H1 (cell line): ENCODE measurements at regions not wholly inside any gene's neighbourhood (a gene's known extent, or its start where the extent isn't known, plus 50 kb on each side); places are given as distances from the start of the nearest gene placed in this dataset.

ENCODE experiments used
- CTCF ChIA-PET: fragments of 300-600 bp; sonication (Branson Sonifier 250); formaldehyde crosslinking; loops from one replicate; lab custom pipeline; 2021; ENCODE audit not compliant: partially characterized antibody; lab: Charles Lee
- POLR2A ChIA-PET: fragments of 300-600 bp; sonication (Branson Sonifier 250); formaldehyde crosslinking; loops from one replicate; lab custom pipeline; 2021; ENCODE audit warnings: inconsistent platforms; ENCODE audit not compliant: partially characterized antibody; lab: Charles Lee
- DNase-seq, 2 experiments: peaks; one replicate each; pipeline versions ENCODE4 v3.0.0 to v3.0.0-alpha.2; 2010 to 2022; ENCODE audit warnings: low spot score in 2 of 2, low read depth in 1 of 2, mixed read lengths in 1 of 2
- FAIRE-seq: peaks from 2 replicates; lab custom pipeline; 2011; peaks lifted over from hg19 to GRCh38; lab: Jason Lieb, UNC
- H2AFZ ChIP-seq: 2 replicates; pipeline ENCODE4 v1.8.1; 2012; ENCODE audit warnings: low read length, inconsistent platforms
- H2AK5ac ChIP-seq: 2 replicates; pipeline ENCODE4 v1.6.1; 2013; ENCODE audit warnings: low read depth, low read length
- H2BK120ac ChIP-seq: replicated peaks from 2 replicates; pipeline ENCODE3; 2013; ENCODE audit warnings: low read depth, low read length, inconsistent platforms
- H2BK12ac ChIP-seq: 2 replicates; pipeline ENCODE4 v1.6.1; 2013; ENCODE audit warnings: low read depth, low read length
- H2BK15ac ChIP-seq: 2 replicates; pipeline ENCODE4 v1.6.1; 2013; ENCODE audit warnings: low read length
- H2BK20ac ChIP-seq: 2 replicates; pipeline ENCODE4 v1.6.1; 2013; ENCODE audit warnings: low read length
- H2BK5ac ChIP-seq: 2 replicates; pipeline ENCODE4 v1.6.1; 2013; ENCODE audit warnings: low read depth, low read length
- H3K14ac ChIP-seq: 2 replicates; pipeline ENCODE4 v1.6.1; 2013; ENCODE audit warnings: inconsistent platforms; ENCODE audit not compliant: insufficient read length
- H3K18ac ChIP-seq: 2 replicates; pipeline ENCODE4 v1.6.1; 2013; ENCODE audit warnings: low read length; ENCODE audit errors: extremely low read depth
- H3K23ac ChIP-seq: 2 replicates; pipeline ENCODE4 v1.6.1; 2013; ENCODE audit warnings: inconsistent platforms; ENCODE audit not compliant: insufficient read length
- H3K23me2 ChIP-seq: 2 replicates; pipeline ENCODE4 v1.6.1; 2013; ENCODE audit warnings: low read depth, low read length
- H3K27ac ChIP-seq: 2 replicates; pipeline ENCODE4 v1.6.1; 2011; ENCODE audit warnings: low read depth, low read length, inconsistent platforms
- H3K27me3 ChIP-seq, 4 experiments: replicated peaks in 1 of 4; 1 replicate in 1 of 4; 2 replicates in 3 of 4; pipeline versions ENCODE4 v1.6.1 to v1.8.1; 2011 to 2013; ENCODE audit warnings: low read length in 3 of 4, mild to moderate bottlenecking in 3 of 4, inconsistent platforms in 2 of 4, mixed read lengths in 2 of 4, moderate library complexity in 1 of 4; ENCODE audit not compliant: control insufficient read depth in 3 of 4, insufficient read depth in 3 of 4; ENCODE audit errors: extremely low read depth in 1 of 4
- H3K36me3 ChIP-seq, 4 experiments: 2 replicates each; pipeline versions ENCODE4 v1.6.1 to v1.8.1; 2011 to 2013; ENCODE audit warnings: mild to moderate bottlenecking in 4 of 4, low read length in 3 of 4, moderate library complexity in 2 of 4, control low read depth in 1 of 4, inconsistent platforms in 1 of 4; ENCODE audit not compliant: insufficient read depth in 4 of 4, control insufficient read depth in 2 of 4
- H3K4ac ChIP-seq: replicated peaks from 2 replicates; pipeline ENCODE3; 2013; ENCODE audit warnings: low read length, low read depth, mixed read lengths, inconsistent platforms; ENCODE audit not compliant: insufficient read length
- H3K4me1 ChIP-seq, 4 experiments: replicated peaks in 1 of 4; 1 replicate in 1 of 4; 2 replicates in 3 of 4; pipeline versions ENCODE4 v1.6.1 to v1.8.1; 2011 to 2013; ENCODE audit warnings: low read length in 3 of 4, inconsistent platforms in 2 of 4, mixed read lengths in 1 of 4; ENCODE audit not compliant: insufficient read depth in 4 of 4, control insufficient read depth in 3 of 4
- H3K4me2 ChIP-seq, 2 experiments: 2 replicates each; pipeline versions ENCODE4 v1.6.1 to v1.8.1; 2011 to 2013; ENCODE audit warnings: low read depth in 2 of 2, low read length in 2 of 2, control low read depth in 1 of 2, inconsistent platforms in 1 of 2, mild to moderate bottlenecking in 1 of 2; ENCODE audit not compliant: insufficient read depth in 1 of 2
- H3K4me3 ChIP-seq, 4 experiments: fragments of 200-600, 300-600 bp in 1 of 4; sonication (generic), shearing (Covaris generic), sonication (Bioruptor Twin) in 1 of 4; 2 replicates each; pipeline versions ENCODE4 v1.5.1 to v1.8.1; 2011 to 2016; ENCODE audit warnings: low read length in 4 of 4, low read depth in 3 of 4, control low read depth in 2 of 4, inconsistent platforms in 2 of 4, mild to moderate bottlenecking in 2 of 4, mixed read lengths in 1 of 4, moderate library complexity in 1 of 4; ENCODE audit not compliant: insufficient read depth in 2 of 4; ENCODE audit errors: extremely low read depth in 1 of 4
- H3K56ac ChIP-seq: replicated peaks from 2 replicates; pipeline ENCODE3; 2013; ENCODE audit warnings: low read depth, mild to moderate bottlenecking, mixed read lengths, low read length, inconsistent platforms; ENCODE audit not compliant: insufficient read length
- H3K79me1 ChIP-seq: 2 replicates; pipeline ENCODE4 v1.6.1; 2013; ENCODE audit warnings: low read depth, low read length, control low read depth
- H3K79me2 ChIP-seq, 2 experiments: 2 replicates each; pipeline versions ENCODE4 v1.6.1 to v1.8.1; 2012 to 2013; ENCODE audit warnings: low read length in 2 of 2, mild to moderate bottlenecking in 2 of 2, inconsistent platforms in 1 of 2; ENCODE audit not compliant: insufficient read depth in 2 of 2, control insufficient read depth in 1 of 2
- H3K9ac ChIP-seq, 4 experiments: replicated peaks in 1 of 4; 1 replicate in 1 of 4; 2 replicates in 3 of 4; pipeline versions ENCODE4 v1.6.1 to v1.8.1; 2011 to 2013; ENCODE audit warnings: low read depth in 3 of 4, low read length in 3 of 4, control low read depth in 2 of 4, mild to moderate bottlenecking in 2 of 4, moderate library complexity in 2 of 4, inconsistent platforms in 1 of 4; ENCODE audit errors: extremely low read depth in 1 of 4
- H3K9me3 ChIP-seq, 2 experiments: 2 replicates each; pipeline versions ENCODE4 v1.6.1 to v1.8.1; 2012 to 2013; ENCODE audit warnings: mild to moderate bottlenecking in 2 of 2, moderate library complexity in 2 of 2, control low read depth in 1 of 2, inconsistent platforms in 1 of 2, low read depth in 1 of 2, low read length in 1 of 2, mixed read lengths in 1 of 2; ENCODE audit not compliant: insufficient read depth in 2 of 2
- H4K20me1 ChIP-seq, 2 experiments: replicated peaks in 1 of 2; 2 replicates each; pipeline versions ENCODE3 to v1.8.1; 2011 to 2013; ENCODE audit warnings: inconsistent platforms in 2 of 2, low read length in 2 of 2, mild to moderate bottlenecking in 1 of 2; ENCODE audit not compliant: insufficient read depth in 2 of 2, control insufficient read depth in 1 of 2
- H4K5ac ChIP-seq: 2 replicates; pipeline ENCODE4 v1.6.1; 2013; ENCODE audit warnings: low read length, low read depth, mixed read lengths, inconsistent platforms; ENCODE audit not compliant: insufficient read length
- H4K8ac ChIP-seq: 2 replicates; pipeline ENCODE4 v1.8.0; 2013; ENCODE audit warnings: mild to moderate bottlenecking, moderate library complexity, low read length, inconsistent platforms; ENCODE audit not compliant: insufficient read depth; ENCODE audit errors: extremely low read depth
- H4K91ac ChIP-seq: replicated peaks from 2 replicates; pipeline ENCODE3; 2013; ENCODE audit warnings: low read length, mixed read lengths, inconsistent platforms; ENCODE audit not compliant: insufficient read length
- ASH2L ChIP-seq: fragments of 200-600, 300-600 bp; sonication (generic); IDR thresholded peaks from one replicate; pipeline ENCODE4 v1.7.1; 2017; ENCODE audit warnings: low read length
- CEBPB ChIP-seq: IDR thresholded peaks from 2 replicates; pipeline ENCODE4 v1.6.1; 2012; ENCODE audit warnings: low read depth, low read length
- CHD1 ChIP-seq: IDR thresholded peaks from 2 replicates; pipeline ENCODE4 v1.6.1; 2012; ENCODE audit warnings: low read depth, low read length, improper control_type of control experiment
- CTBP2 ChIP-seq: IDR thresholded peaks from 2 replicates; pipeline ENCODE4 v1.7.0; 2011; ENCODE audit warnings: borderline replicate concordance, mild to moderate bottlenecking, moderate library complexity, mixed read lengths, low read length; ENCODE audit not compliant: insufficient read depth, insufficient read length
- EGR1 ChIP-seq: IDR thresholded peaks from 2 replicates; pipeline ENCODE4 v1.6.1; 2011; ENCODE audit warnings: low read depth, low read length, borderline replicate concordance
- FOSL1 ChIP-seq: IDR thresholded peaks from 2 replicates; pipeline ENCODE4 v1.6.1; 2011; ENCODE audit warnings: mild to moderate bottlenecking, low read depth, low read length, moderate library complexity; ENCODE audit not compliant: insufficient read depth
- KDM5A ChIP-seq: fragments of 200-600 bp; IDR thresholded peaks from 2 replicates; pipeline ENCODE4 v1.7.1; 2012; ENCODE audit warnings: mild to moderate bottlenecking, low read length, inconsistent platforms, mixed read lengths
- PHF8 ChIP-seq: fragments of 200-600 bp; sonication (generic); conservative IDR thresholded peaks from 2 replicates; pipeline ENCODE4 v1.7.1; 2012; ENCODE audit warnings: low read depth, mild to moderate bottlenecking, inconsistent platforms, low read length, moderate library complexity
- RBBP5 ChIP-seq: IDR thresholded peaks from 2 replicates; pipeline ENCODE4 v1.7.1; 2012; ENCODE audit warnings: low read depth, mild to moderate bottlenecking, inconsistent platforms, low read length, moderate library complexity, borderline replicate concordance
- RFX5 ChIP-seq: IDR thresholded peaks from 2 replicates; pipeline ENCODE4 v1.6.1; 2011; ENCODE audit warnings: low read depth, low read length, improper control_type of control experiment, borderline replicate concordance
- RXRA ChIP-seq: IDR thresholded peaks from 2 replicates; pipeline ENCODE4 v1.6.1; 2011; ENCODE audit warnings: low read depth, mild to moderate bottlenecking, low read length, moderate library complexity; ENCODE audit not compliant: insufficient read depth
- SIN3A ChIP-seq, 2 experiments: IDR thresholded peaks in 1 of 2; conservative IDR thresholded peaks in 1 of 2; 2 replicates each; pipeline ENCODE4 v1.6.1; 2011 to 2012; ENCODE audit warnings: low read length in 2 of 2, improper control_type of control experiment in 1 of 2, low read depth in 1 of 2, mild to moderate bottlenecking in 1 of 2
- SP2 ChIP-seq: IDR thresholded peaks from 2 replicates; pipeline ENCODE4 v1.6.1; 2012; ENCODE audit warnings: mild to moderate bottlenecking, low read length, inconsistent platforms
- SRF ChIP-seq: IDR thresholded peaks from 2 replicates; pipeline ENCODE4 v1.6.1; 2011; ENCODE audit warnings: mild to moderate bottlenecking, low read depth, low read length, moderate library complexity
- TEAD4 ChIP-seq: IDR thresholded peaks from 2 replicates; pipeline ENCODE4 v1.6.1; 2012; ENCODE audit warnings: low read depth, low read length, inconsistent platforms, mixed read lengths
- WGBS, 2 experiments: shearing (Covaris generic) in 1 of 2; methylation state at CpG; one replicate each; pipeline versions ENCODE4 v1.1.6 to v1.1.7; 2013 to 2015; ENCODE audit warnings: low lambda C conversion rate in 2 of 2, mixed read lengths in 2 of 2, inconsistent platforms in 1 of 2, low coverage in 1 of 2, missing lambda C conversion rate in 1 of 2; ENCODE audit not compliant: insufficient replicate concordance in 2 of 2, insufficient coverage in 1 of 2, insufficient read length in 1 of 2; ENCODE audit errors: extremely low coverage in 1 of 2, missing lambda C conversion rate in 1 of 2; 5-methylcytosine and 5-hydroxymethylcytosine counted together

DNA sequence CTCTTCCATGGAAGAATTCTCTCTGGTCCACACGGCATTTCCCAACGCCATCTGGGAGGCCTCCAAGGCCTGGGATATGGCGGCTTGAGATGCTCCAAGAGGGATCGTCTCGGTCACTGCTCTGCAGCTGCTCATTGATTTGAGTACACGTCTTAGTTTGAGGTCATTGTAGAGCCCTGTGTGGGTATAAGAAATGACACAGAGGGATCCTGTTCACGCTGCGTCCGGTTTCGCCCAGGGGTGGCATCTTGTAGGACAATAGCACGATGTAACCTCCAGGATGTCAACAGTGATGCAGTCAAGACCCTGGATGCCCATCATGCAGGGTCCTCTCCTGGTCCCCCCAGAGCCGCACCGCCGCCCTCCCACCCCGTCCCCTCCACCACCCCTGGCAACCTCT lies 564.6 kb downstream of the BRD1 start:
- Histone ChIP-seq H2BK120ac (no peak overlapping the region), H3K4me3 (no peak overlapping the region), H2BK5ac (no peak overlapping the region), H4K5ac (no peak overlapping the region), H3K36me3 (no peaks in the 10 kb centered on the region), H3K9me3 (no peaks in the 10 kb centered on the region), H3K56ac (no peak overlapping the region), H3K18ac (no peak overlapping the region), H3K14ac (no peak overlapping the region), H4K8ac (no peak overlapping the region), H2BK20ac (no peak overlapping the region), H4K91ac (no peak overlapping the region), H4K20me1 (no peaks in the 10 kb centered on the region), H3K23ac (no peak overlapping the region), H3K27me3 (no peaks in the 10 kb centered on the region), H2BK15ac (no peak overlapping the region), H3K23me2 (peaks cover 6% of the 10 kb centered on the region; the same call in 1 of the 2 replicates), H3K27ac (no peak overlapping the region), H3K4me1 (peaks cover 0 to 11% (median 10%) of the 10 kb centered on the region in 4 experiments; a peak in 6 of 7 replicates), H3K4ac (no peak overlapping the region), H2AK5ac (no peak overlapping the region), H3K79me2 (no peaks in the 10 kb centered on the region), H2BK12ac (no peak overlapping the region), H3K79me1 (no peaks in the 10 kb centered on the region), H2AFZ (no peak overlapping the region), H3K9ac (no peak overlapping the region), H3K4me2 (no peak overlapping the region)
- CTCF ChIA-PET = interaction anchor here (1.1 kb wide), 1 partner anchor 217 kb away, joined by 3 read pairs; no protein-coding TSS in a partner anchor
- FAIRE-seq (no peak), DNase-seq (no peak)
- whole genome bisulfite sequencing, 2 experiments = 96% methylated on average over 11 of the region's 15 CpGs; no CpG with 5 or more reads in 1 of the 2 experiments
- POLR2A ChIA-PET = no interaction called here
- TF ChIP-seq CHD1 = no peak
- no peak for TF ChIP-seq RBBP5
- no peak for TF ChIP-seq SP2
- no peak for TF ChIP-seq SRF
- no peak for TF ChIP-seq EGR1
- TF ChIP-seq TEAD4 = no peak
- TF ChIP-seq KDM5A = no peak
- no peak for TF ChIP-seq CEBPB
- no peak for TF ChIP-seq ASH2L
- no peak for TF ChIP-seq SIN3A (conservative IDR thresholded peaks at IDR 0.05 in 1 of 2, IDR thresholded peaks at IDR 0.05 in 1 of 2; ENCODE audit: low read depth in 1 of 2, low read length in 2 of 2)
- TF ChIP-seq FOSL1 = no peak
- TF ChIP-seq RFX5 = no peak
- no peak for TF ChIP-seq RXRA
- no peak for TF ChIP-seq CTBP2
- TF ChIP-seq PHF8 = no peak
